ENCODE measurements at regions not wholly inside any gene's neighbourhood (a gene's known extent, or its start where the extent isn't known, plus 50 kb on each side); places are given as distances from the start of the nearest gene placed in this dataset.

DNA sequence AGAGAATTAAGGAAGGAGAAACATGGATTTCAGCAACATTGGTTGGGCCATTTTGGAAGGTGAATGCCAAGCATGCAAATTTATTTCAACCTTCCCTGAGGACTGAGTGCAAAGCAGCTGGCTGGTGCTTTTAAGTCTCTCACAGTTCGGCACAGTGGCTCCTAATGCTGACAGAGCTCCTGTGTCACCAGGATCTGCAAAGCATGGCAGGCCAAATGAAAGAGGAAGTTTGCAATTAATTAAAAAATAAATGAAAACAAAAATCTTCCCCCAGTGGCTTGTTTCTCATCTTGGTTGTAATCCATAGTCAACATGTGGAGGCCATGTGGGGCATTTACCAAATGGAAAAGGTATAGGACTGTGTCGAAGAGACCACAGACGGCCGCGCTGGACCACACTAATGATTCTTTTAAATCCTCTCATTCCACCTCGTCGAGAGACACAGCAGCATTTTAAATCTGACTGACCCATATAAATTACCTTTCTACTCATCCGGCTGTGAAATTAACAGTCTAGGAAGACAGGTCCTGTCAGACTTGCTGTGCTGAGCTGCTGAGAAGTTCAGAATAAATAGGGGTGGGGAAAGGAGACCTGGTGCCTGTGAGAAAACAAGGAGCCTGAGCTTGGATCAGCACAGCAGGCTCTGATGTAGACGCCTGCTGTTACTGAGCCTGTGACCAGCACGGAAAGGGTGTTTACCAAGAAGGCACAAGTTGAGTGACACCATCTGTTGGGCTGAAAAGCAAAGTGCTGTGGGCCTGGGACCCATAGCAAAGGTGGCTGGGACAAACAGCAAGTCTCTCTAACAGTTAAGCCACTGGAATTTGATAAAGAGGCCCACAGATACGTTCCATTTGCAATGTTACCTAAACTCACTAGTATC is 136.0 kb upstream of the COL1A2 start:
- TF ChIP-seq, protein P1, sequence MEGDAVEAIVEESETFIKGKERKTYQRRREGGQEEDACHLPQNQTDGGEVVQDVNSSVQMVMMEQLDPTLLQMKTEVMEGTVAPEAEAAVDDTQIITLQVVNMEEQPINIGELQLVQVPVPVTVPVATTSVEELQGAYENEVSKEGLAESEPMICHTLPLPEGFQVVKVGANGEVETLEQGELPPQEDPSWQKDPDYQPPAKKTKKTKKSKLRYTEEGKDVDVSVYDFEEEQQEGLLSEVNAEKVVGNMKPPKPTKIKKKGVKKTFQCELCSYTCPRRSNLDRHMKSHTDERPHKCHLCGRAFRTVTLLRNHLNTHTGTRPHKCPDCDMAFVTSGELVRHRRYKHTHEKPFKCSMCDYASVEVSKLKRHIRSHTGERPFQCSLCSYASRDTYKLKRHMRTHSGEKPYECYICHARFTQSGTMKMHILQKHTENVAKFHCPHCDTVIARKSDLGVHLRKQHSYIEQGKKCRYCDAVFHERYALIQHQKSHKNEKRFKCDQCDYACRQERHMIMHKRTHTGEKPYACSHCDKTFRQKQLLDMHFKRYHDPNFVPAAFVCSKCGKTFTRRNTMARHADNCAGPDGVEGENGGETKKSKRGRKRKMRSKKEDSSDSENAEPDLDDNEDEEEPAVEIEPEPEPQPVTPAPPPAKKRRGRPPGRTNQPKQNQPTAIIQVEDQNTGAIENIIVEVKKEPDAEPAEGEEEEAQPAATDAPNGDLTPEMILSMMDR (conservative IDR thresholded peaks at IDR 0.05), result no peak
- Mint-ChIP-seq H3K9me3 (no peaks in the 10 kb centered on the region), H3K36me3 (ENCODE audit: low read depth) (no peaks in the 10 kb centered on the region), H3K27me3 (ENCODE audit: low read depth) (no peaks in the 10 kb centered on the region), H3K4me1 (peaks cover 4% of the 10 kb centered on the region), H3K4me3 (no peak overlapping the region), H3K27ac (ENCODE audit: unreplicated experiment) (no peak overlapping the region)
- DNase-seq (ENCODE audit: low read depth, low spot score), result no peak

DNA sequence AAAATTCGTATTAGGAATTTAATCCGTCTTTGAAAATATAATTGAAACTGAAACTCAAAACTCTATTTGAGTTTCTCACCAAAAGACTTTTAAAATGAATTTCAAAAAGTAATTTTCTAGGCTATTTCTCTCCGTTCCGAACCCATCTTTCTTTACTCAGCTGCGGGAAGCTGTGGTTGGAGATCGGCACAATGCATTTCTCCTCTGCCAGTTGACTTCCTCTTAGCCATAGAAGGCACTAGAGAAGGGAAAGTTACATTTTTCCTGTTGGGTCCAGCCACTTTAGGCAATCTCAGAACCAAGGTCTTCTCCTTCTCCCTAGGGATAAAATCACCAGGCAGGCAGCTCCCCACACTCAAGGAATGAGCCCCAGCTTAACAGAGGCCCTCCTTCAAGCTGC is 133.6 kb upstream of the COL1A2 start:
- H3K27ac Mint-ChIP-seq (ENCODE audit: unreplicated experiment), result no peak overlapping the region
- peaks cover 4% of the 10 kb centered on the region for H3K4me1 Mint-ChIP-seq
- no peaks in the 10 kb centered on the region for H3K9me3 Mint-ChIP-seq
- no peaks in the 10 kb centered on the region for H3K27me3 Mint-ChIP-seq (ENCODE audit: low read depth)
- no peaks in the 10 kb centered on the region for H3K36me3 Mint-ChIP-seq (ENCODE audit: low read depth)
- H3K4me3 Mint-ChIP-seq, result no peak overlapping the region
- no peak for DNase-seq (ENCODE audit: low read depth, low spot score)
- TF ChIP-seq, protein P1 (conservative IDR thresholded peaks at IDR 0.05), result no peak

DNA sequence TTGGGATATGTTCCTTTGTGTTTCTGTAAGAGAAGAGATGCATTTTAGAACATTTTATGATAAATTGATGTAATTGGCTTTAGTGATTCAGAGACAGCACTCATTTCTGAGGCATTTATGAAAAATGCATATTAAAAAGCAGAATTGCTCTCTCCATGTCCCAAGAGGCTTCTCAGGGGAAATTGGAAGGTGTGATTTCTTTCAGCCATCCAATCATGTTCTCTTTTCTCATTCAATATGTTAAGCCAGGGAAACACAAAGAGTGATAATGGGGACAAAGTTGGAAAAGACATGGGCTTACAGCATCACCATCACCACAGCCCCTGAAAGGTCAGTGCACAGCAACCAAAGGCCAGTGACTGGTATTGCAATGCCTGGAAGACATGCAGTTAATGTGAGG is 129.9 kb upstream of the COL1A2 start:
- Mint-ChIP-seq H3K9me3 (no peaks in the 10 kb centered on the region), H3K4me3 (no peak overlapping the region), H3K36me3 (ENCODE audit: low read depth) (no peaks in the 10 kb centered on the region), H3K27ac (ENCODE audit: unreplicated experiment) (no peak overlapping the region), H3K4me1 (no peaks in the 10 kb centered on the region), H3K27me3 (ENCODE audit: low read depth) (no peaks in the 10 kb centered on the region)
- TF ChIP-seq, protein P1 (conservative IDR thresholded peaks at IDR 0.05), result no peak
- no peak for DNase-seq (ENCODE audit: low read depth, low spot score)

DNA sequence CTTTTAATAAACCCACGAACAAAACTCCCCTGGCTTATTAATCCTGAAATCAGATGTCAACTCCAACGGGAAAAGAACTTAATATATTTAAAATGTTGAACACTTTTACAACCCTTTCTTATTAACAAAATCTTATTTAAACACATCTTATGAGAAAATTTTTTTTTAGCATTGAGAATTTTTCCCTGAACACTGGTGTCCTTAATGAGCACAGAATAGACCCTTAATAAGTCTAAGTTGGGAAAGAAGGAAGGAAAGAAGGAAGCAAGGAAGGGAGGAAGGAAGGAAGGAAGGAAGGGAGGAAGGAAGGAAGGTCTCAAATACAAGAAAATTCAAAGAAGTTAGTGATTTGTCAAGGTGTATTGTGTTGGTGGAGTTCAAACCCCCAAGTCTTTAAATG is 129.2 kb upstream of the COL1A2 start:
- no peak overlapping the region for H3K27ac Mint-ChIP-seq (ENCODE audit: unreplicated experiment)
- TF ChIP-seq, protein P1 (conservative IDR thresholded peaks at IDR 0.05), result no peak
- H3K4me1 Mint-ChIP-seq, result no peaks in the 10 kb centered on the region
- H3K36me3 Mint-ChIP-seq (ENCODE audit: low read depth), result no peaks in the 10 kb centered on the region
- H3K9me3 Mint-ChIP-seq, result no peaks in the 10 kb centered on the region
- no peak overlapping the region for H3K4me3 Mint-ChIP-seq
- no peak for DNase-seq (ENCODE audit: low read depth, low spot score)
- H3K27me3 Mint-ChIP-seq (ENCODE audit: low read depth), result no peaks in the 10 kb centered on the region

DNA sequence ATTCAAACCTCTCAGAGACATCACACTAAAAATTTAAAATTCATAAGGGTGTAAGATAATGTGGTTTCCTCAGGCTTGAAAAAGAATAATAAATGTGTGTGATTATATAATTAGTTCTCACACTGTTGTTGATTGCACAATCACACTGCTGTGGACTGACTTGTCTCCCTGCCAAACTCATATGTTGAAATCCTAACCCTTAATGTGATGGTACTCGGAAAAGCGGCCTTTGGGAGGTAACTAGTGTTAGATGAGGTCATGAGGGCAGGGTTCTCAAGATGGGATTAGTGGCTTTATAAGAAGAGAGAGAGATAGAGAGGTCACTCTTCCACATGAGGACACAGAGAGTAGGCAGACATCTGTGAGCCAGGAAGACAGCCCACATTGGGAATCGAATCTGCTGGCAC is 128.5 kb upstream of the COL1A2 start:
- Mint-ChIP-seq H3K4me3 (no peak overlapping the region), H3K9me3 (no peaks in the 10 kb centered on the region), H3K36me3 (ENCODE audit: low read depth) (no peaks in the 10 kb centered on the region), H3K4me1 (no peaks in the 10 kb centered on the region), H3K27me3 (ENCODE audit: low read depth) (no peaks in the 10 kb centered on the region), H3K27ac (ENCODE audit: unreplicated experiment) (no peak overlapping the region)
- DNase-seq (ENCODE audit: low read depth, low spot score), result no peak
- TF ChIP-seq, protein P1 (conservative IDR thresholded peaks at IDR 0.05), result no peak
